ENCODE measurements at regions not wholly inside any gene's neighbourhood (a gene's known extent, or its start where the extent isn't known, plus 50 kb on each side); places are given as distances from the start of the nearest gene placed in this dataset.

DNA sequence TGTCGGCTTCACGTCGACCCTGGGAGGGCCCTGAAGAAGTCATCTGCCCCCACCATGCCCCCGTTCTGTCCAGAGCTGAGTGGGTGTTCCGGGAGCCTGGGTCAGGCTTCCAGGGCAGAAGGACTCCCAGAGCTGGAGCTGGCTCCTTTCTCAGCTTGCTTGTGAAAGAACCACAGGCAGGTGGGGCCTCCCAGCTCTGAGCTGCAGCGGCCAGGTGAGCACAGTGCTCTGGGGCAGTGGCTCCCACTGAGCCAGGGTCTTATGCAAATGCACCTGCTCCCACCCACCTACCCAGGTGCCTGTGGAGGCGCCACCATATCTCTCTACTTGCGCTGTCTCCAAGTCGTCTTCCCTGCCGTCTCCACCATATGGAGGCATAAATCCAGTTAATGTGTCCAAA, 140.0 kb upstream of the RPL38 start:
- Mint-ChIP-seq H3K4me1 (no peaks in the 10 kb centered on the region), H3K9me3 (no peaks in the 10 kb centered on the region), H3K27ac (no peak overlapping the region), H3K36me3 (ENCODE audit: low read depth) (no peaks in the 10 kb centered on the region), H3K27me3 (peaks cover 2% of the 10 kb centered on the region), H3K4me3 (no peak overlapping the region)
- CTCF ChIA-PET = no interaction called here
- no peak for DNase-seq
- POLR2A ChIA-PET = no interaction called here
- intact Hi-C loops (cut with micrococcal nuclease) = no loop called here
- ATAC-seq (ENCODE audit: low read depth) = no peak
- TF ChIP-seq, protein P1, sequence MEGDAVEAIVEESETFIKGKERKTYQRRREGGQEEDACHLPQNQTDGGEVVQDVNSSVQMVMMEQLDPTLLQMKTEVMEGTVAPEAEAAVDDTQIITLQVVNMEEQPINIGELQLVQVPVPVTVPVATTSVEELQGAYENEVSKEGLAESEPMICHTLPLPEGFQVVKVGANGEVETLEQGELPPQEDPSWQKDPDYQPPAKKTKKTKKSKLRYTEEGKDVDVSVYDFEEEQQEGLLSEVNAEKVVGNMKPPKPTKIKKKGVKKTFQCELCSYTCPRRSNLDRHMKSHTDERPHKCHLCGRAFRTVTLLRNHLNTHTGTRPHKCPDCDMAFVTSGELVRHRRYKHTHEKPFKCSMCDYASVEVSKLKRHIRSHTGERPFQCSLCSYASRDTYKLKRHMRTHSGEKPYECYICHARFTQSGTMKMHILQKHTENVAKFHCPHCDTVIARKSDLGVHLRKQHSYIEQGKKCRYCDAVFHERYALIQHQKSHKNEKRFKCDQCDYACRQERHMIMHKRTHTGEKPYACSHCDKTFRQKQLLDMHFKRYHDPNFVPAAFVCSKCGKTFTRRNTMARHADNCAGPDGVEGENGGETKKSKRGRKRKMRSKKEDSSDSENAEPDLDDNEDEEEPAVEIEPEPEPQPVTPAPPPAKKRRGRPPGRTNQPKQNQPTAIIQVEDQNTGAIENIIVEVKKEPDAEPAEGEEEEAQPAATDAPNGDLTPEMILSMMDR (IDR thresholded peaks at IDR 0.05) = no peak

GRCh38 chr17:74070374-74070773, 133.1 kb upstream of the RPL38 start:
- TF ChIP-seq, protein P1 (IDR thresholded peaks at IDR 0.05) = no peak
- no peaks in the 10 kb centered on the region for H3K27me3 Mint-ChIP-seq
- no peak overlapping the region for H3K27ac Mint-ChIP-seq
- H3K4me1 Mint-ChIP-seq = no peaks in the 10 kb centered on the region
- peaks cover 4% of the 10 kb centered on the region for H3K9me3 Mint-ChIP-seq
- POLR2A ChIA-PET = no interaction called here
- no peak for ATAC-seq (ENCODE audit: low read depth)
- CTCF ChIA-PET = no interaction called here
- no peak for DNase-seq
- H3K4me3 Mint-ChIP-seq = no peak overlapping the region
- no peaks in the 10 kb centered on the region for H3K36me3 Mint-ChIP-seq (ENCODE audit: low read depth)
- intact Hi-C loops (cut with micrococcal nuclease) = no loop called here

DNA sequence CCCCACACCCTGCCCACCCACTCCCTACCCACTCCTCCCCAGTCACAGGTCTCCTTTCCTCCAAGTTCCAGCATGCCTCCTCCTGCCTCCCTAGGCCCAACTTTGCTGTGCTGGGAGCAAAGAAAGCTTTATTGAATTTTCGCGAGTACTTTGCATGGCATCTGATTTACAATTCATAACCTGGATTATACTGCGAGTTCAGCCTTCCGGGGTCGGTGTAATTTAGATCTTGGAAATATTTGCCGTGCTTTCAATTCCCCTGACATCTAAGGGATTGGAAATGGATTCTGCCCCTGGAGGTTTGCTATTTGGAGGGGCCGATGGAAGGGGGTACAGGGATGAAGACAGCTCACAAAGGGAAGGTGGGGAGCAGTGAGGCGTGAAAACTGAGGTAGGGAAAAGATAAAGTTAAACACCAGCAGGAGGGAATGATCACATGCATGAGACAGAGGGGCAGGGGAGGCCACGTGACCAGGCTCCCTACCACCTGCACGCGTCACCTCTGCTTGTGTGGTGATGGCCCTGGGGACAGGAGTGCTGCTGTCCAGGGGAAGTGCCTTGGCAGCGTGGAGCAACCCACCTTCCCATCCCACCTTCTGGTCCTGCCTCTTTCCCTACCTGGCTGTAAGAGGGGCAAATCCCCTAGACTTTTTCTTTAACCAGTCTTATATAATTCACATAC, 132.3 kb upstream of the RPL38 start:
- intact Hi-C loops (cut with micrococcal nuclease) = no loop called here
- DNase-seq (no peak), ATAC-seq (ENCODE audit: low read depth) (no peak)
- Mint-ChIP-seq H3K4me1 (no peaks in the 10 kb centered on the region), H3K36me3 (ENCODE audit: low read depth) (no peaks in the 10 kb centered on the region), H3K27me3 (no peaks in the 10 kb centered on the region), H3K9me3 (peaks cover 4% of the 10 kb centered on the region), H3K27ac (no peak overlapping the region), H3K4me3 (no peak overlapping the region)
- TF ChIP-seq, protein P1 (IDR thresholded peaks at IDR 0.05) = no peak
- CTCF ChIA-PET = no interaction called here
- POLR2A ChIA-PET = no interaction called here

DNA sequence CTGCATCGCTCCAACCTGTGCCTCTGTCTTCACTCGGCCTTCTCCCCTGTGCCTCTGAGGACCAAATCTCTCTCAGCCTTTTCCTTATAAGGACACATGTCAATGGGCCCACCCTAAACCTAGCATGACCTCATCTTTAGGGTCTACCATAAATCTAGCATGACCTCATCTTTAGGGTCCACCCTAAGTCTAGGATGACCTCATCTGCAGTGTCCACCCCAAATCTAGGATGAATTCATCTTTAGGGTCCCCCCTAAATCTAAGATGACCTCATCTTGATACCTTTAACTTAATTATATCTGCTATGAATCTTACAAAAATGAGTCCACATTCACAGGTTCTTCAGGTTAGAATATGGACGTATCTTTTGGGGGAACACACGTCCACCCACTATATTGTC, 131.1 kb upstream of the RPL38 start:
- DNase-seq (no peak), ATAC-seq (ENCODE audit: low read depth) (no peak)
- peaks cover 4% of the 10 kb centered on the region for H3K9me3 Mint-ChIP-seq
- H3K27ac Mint-ChIP-seq = no peak overlapping the region
- TF ChIP-seq, protein P1 (IDR thresholded peaks at IDR 0.05) = no peak
- no peaks in the 10 kb centered on the region for H3K27me3 Mint-ChIP-seq
- no peak overlapping the region for H3K4me3 Mint-ChIP-seq
- no peaks in the 10 kb centered on the region for H3K4me1 Mint-ChIP-seq
- intact Hi-C loops (cut with micrococcal nuclease) = no loop called here
- no peaks in the 10 kb centered on the region for H3K36me3 Mint-ChIP-seq (ENCODE audit: low read depth)
- POLR2A ChIA-PET = no interaction called here
- CTCF ChIA-PET = no interaction called here

- ATAC-seq (ENCODE audit: low read depth) = no peak
- H3K27ac Mint-ChIP-seq = no peak overlapping the region
- H3K36me3 Mint-ChIP-seq (ENCODE audit: low read depth) = no peaks in the 10 kb centered on the region
- peaks cover 4% of the 10 kb centered on the region for H3K9me3 Mint-ChIP-seq
- H3K4me1 Mint-ChIP-seq = no peaks in the 10 kb centered on the region
- intact Hi-C loops (cut with micrococcal nuclease) = no loop called here
- TF ChIP-seq, protein P1 (IDR thresholded peaks at IDR 0.05) = no peak
- H3K27me3 Mint-ChIP-seq = no peaks in the 10 kb centered on the region
- DNase-seq = no peak
- ChIA-PET CTCF (no interaction called here), POLR2A (no interaction called here)
- no peak overlapping the region for H3K4me3 Mint-ChIP-seq
Observed at GRCh38 chr17:74076446-74076845, 127.0 kb upstream of the RPL38 start.
